Kidney (tissue), 13 donors: ENCODE measurements at regions not wholly inside any gene's neighbourhood (a gene's known extent, or its start where the extent isn't known, plus 50 kb on each side); places are given as distances from the start of the nearest gene placed in this dataset.

Source experiments
- DNase-seq, 5 donors: peaks; one replicate each; pipeline ENCODE4 v3.0.0-alpha.2; 2013 to 2020
- FAIRE-seq: peaks from 2 replicates; lab custom pipeline; 2012; peaks lifted over from hg19 to GRCh38; lab: Jason Lieb, UNC
- H3K27ac ChIP-seq, 2 donors: one replicate each; pipeline ENCODE4 v1.7.0; 2013; ENCODE audit warnings: low read depth in 2 of 2, low read length in 2 of 2, inconsistent platforms in 1 of 2
- H3K27me3 ChIP-seq: one replicate; pipeline ENCODE4 v1.7.1; 2013; ENCODE audit warnings: low read length, inconsistent platforms; ENCODE audit not compliant: control insufficient read depth, insufficient read depth
- H3K36me3 ChIP-seq, 3 donors: one replicate each; pipeline versions ENCODE4 v1.7.0 to v1.7.1; 2013; ENCODE audit warnings: low read length in 3 of 3, control low read depth in 1 of 3, inconsistent platforms in 1 of 3; ENCODE audit not compliant: insufficient read depth in 3 of 3, control insufficient read depth in 2 of 3
- H3K4me1 ChIP-seq, 3 donors: one replicate each; pipeline versions ENCODE4 v1.7.0 to v1.7.1; 2013; ENCODE audit warnings: low read length in 3 of 3, inconsistent platforms in 1 of 3, low read depth in 1 of 3; ENCODE audit not compliant: control insufficient read depth in 2 of 3, insufficient read depth in 2 of 3
- H3K4me3 ChIP-seq, 3 donors: one replicate each; pipeline versions ENCODE4 v1.7.0 to v1.8.1; 2013; ENCODE audit warnings: low read length in 3 of 3, control low read depth in 1 of 3, inconsistent platforms in 1 of 3
- H3K9ac ChIP-seq, 3 donors: one replicate each; pipeline versions ENCODE4 v1.7.0 to v1.7.1; 2013; ENCODE audit warnings: low read length in 3 of 3, control low read depth in 1 of 3, inconsistent platforms in 1 of 3
- H3K9me3 ChIP-seq, 3 donors: one replicate each; pipeline versions ENCODE4 v1.7.0 to v1.7.1; 2013; ENCODE audit warnings: low read length in 3 of 3, control low read depth in 1 of 3, inconsistent platforms in 1 of 3; ENCODE audit not compliant: control insufficient read depth in 2 of 3, insufficient read depth in 1 of 3
- CTCF ChIP-seq: IDR thresholded peaks from 3 replicates; pipeline ENCODE4 v1.5.1; 2012; ENCODE audit warnings: mild to moderate bottlenecking, moderate library complexity, borderline replicate concordance; ENCODE audit not compliant: insufficient read depth; ENCODE audit errors: extremely low read depth
- intact Hi-C: fragments of 100-400 bp; cut with DNase I; formaldehyde crosslinking; loops from one replicate; pipeline ENCODE4 v1.11.1; 2022
- donor health status: control.
- donor health status: control.
- donor health status: control.
- donor health status: control.
- donor health status: control.
- donor health status: DM: yes; HTN: yes; CAD: no.
- donor health status: Normal renal cell carcinoma (clear cell type).

GRCh38 chr6:164166515-164166914 lies 752.0 kb downstream of the QKI start:
- Histone ChIP-seq H3K9me3 (no peaks in the 10 kb centered on the region), H3K27me3 (no peaks in the 10 kb centered on the region), H3K9ac (no peak overlapping the region), H3K4me3 (no peak overlapping the region), H3K27ac (no peak overlapping the region), H3K4me1 (no peaks in the 10 kb centered on the region), H3K36me3 (no peaks in the 10 kb centered on the region)
- FAIRE-seq = no peak
- intact Hi-C loops = no loop called here
- TF ChIP-seq CTCF = no peak
- DNase-seq = no peak

- TF ChIP-seq CTCF = no peak
- Histone ChIP-seq H3K36me3 (no peaks in the 10 kb centered on the region), H3K9me3 (no peaks in the 10 kb centered on the region), H3K4me1 (no peaks in the 10 kb centered on the region), H3K9ac (no peak overlapping the region), H3K27ac (no peak overlapping the region), H3K4me3 (no peak overlapping the region), H3K27me3 (no peaks in the 10 kb centered on the region)
- DNase-seq = no peak
- no peak for FAIRE-seq
- intact Hi-C loops = no loop called here
Measured at GRCh38 chr6:164164876-164165275, 750.4 kb downstream of the QKI start.

DNA sequence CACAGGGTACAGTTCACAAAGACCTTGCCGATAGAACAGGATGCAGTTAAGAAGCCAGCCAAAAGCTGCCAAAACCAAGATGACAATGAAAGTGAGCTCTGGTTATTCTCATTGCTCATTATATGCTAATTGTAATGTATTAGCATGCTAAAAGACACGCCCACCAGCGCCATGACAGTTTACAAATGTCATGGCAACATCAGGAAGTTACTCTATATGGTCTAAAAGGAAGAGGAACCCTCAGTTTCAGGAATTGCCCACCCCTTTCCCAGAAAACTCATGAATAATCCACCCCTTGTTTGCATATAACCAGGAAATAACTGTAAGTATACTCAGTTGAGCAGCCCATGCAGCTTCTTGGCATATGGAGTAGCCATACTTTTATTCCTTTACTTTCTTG lies 748.7 kb downstream of the QKI start:
- no peak overlapping the region for H3K27ac ChIP-seq
- no peak for TF ChIP-seq CTCF
- H3K4me1 ChIP-seq = no peaks in the 10 kb centered on the region
- intact Hi-C loops = no loop called here
- FAIRE-seq (no peak), DNase-seq (no peak)
- H3K4me3 ChIP-seq = no peak overlapping the region
- H3K9ac ChIP-seq = no peak overlapping the region
- H3K27me3 ChIP-seq = no peaks in the 10 kb centered on the region
- no peaks in the 10 kb centered on the region for H3K9me3 ChIP-seq
- no peaks in the 10 kb centered on the region for H3K36me3 ChIP-seq

DNA sequence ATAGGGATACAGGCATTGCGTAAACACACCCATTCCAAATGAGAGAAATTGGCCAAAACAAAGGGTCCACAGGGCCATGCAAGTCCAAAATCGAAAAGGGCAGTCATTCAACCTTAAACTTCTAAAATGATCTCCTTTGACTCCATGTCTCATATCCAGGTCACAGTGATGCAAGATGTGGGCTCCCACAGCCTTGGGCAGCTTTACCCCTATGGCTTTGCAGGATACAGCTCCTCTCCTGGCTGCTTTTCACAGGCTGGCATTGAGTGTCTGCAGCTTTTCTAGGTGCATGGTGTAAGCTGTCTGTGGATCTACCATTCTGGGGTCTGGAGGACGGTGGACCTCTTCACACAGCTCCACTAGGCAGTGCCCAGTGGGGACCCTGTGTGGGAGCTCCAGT lies 744.5 kb downstream of the QKI start:
- H3K9me3 ChIP-seq = no peaks in the 10 kb centered on the region
- DNase-seq (no peak), FAIRE-seq (no peak)
- no peak for TF ChIP-seq CTCF
- H3K27ac ChIP-seq = no peak overlapping the region
- intact Hi-C loops = no loop called here
- H3K27me3 ChIP-seq = no peaks in the 10 kb centered on the region
- no peak overlapping the region for H3K9ac ChIP-seq
- no peak overlapping the region for H3K4me3 ChIP-seq
- no peaks in the 10 kb centered on the region for H3K36me3 ChIP-seq
- no peaks in the 10 kb centered on the region for H3K4me1 ChIP-seq
